ENCODE measurements at regions not wholly inside any gene's neighbourhood (a gene's known extent, or its start where the extent isn't known, plus 50 kb on each side); places are given as distances from the start of the nearest gene placed in this dataset.
A peak's percentile ranks its signal among the peaks of the same experiment; 100 is the strongest.

DNA sequence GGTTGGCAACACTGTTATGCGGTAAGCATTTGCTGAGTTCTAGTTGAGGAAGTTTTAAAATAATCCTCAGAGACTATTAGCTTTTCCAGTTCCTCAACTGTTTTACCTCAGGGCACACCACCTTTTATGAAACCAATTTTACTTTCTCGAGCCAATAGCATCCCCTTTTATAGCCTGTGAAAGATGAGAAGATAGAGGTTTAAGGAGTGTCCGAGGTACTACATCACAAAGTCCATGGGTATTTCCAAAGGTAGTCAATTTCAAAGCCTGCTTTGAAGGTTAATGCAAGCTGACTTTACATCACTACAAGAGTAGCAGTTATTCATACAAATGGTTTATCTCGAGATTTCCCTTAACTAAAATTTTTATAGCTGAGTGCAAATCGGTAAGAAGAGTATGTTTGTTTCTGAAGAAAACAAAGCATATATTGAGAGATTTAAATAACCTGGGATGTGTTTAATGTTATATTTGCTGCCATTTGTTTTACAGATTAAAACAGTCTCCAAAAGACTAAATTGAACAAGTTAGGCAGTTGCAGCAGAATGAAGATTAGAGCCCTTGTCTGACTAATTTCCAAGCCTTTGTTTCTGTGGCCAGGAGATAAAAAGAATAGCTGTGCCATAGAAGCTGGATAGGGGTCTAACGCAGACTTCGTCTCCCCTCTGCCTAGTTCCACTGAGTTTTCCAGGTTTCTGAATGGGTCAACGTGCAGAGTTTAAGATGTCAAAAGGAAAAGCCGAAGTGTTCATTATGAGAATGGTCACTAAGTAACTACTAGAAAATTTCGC, 74.7 kb upstream of the TRPC4 start (continued):
- no peak for TF ChIP-seq EZH2phosphoT487 (IDR thresholded peaks at IDR 0.05; ENCODE audit: unreplicated experiment)
- no peak for TF ChIP-seq ETS1 (IDR thresholded peaks at IDR 0.05)

GRCh38 chr13:37942929-37943328, 73.4 kb upstream of the TRPC4 start:
- Histone ChIP-seq H3F3A (replicated peaks; ENCODE audit: low read depth) (no peaks in the 10 kb centered on the region), H3K4me3 (no peak overlapping the region), H3K9me2 (ENCODE audit: insufficient read depth) (no peaks in the 10 kb centered on the region), H3K27me3 (ENCODE audit: insufficient read depth) (no peaks in the 10 kb centered on the region), H4K20me1 (replicated peaks; ENCODE audit: insufficient read depth) (no peaks in the 10 kb centered on the region), H3K27ac (ENCODE audit: low read depth) (no peak overlapping the region), H3K36me3 (ENCODE audit: insufficient read depth) (no peaks in the 10 kb centered on the region), H3K79me2 (replicated peaks; ENCODE audit: insufficient read depth) (no peaks in the 10 kb centered on the region), H2AFZ (peak overlapping the region; percentile 35; the same call in 1 of the 2 replicates), H3K4me2 (no peak overlapping the region), H3K4me1 (ENCODE audit: insufficient read depth) (no peaks in the 10 kb centered on the region)
- Mint-ChIP-seq H3K9me3 (no peaks in the 10 kb centered on the region), H3K27me3 (ENCODE audit: insufficient read depth, low read depth, poor library complexity) (peaks cover 2% of the 10 kb centered on the region), H3K36me3 (ENCODE audit: low read depth) (no peaks in the 10 kb centered on the region), H3K27ac (no peak overlapping the region), H3K4me3 (no peak overlapping the region), H3K4me1 (no peaks in the 10 kb centered on the region; the same call in 2 of the 3 replicates)
- TF ChIP-seq ZNF114 (CRISPR knock-in tag; IDR thresholded peaks at IDR 0.05) (no peak), CTCF (conservative IDR thresholded peaks at IDR 0.05; ENCODE audit: low read depth in 2 of 2) (no peak), NANOG (IDR thresholded peaks at IDR 0.05; ENCODE audit: borderline replicate concordance) (no peak), CREB1 (CRISPR knock-in tag; IDR thresholded peaks at IDR 0.05; ENCODE audit: low read depth) (no peak), ETS1 (IDR thresholded peaks at IDR 0.05) (no peak), POLR2AphosphoS5 (IDR thresholded peaks at IDR 0.05; ENCODE audit: low read depth) (no peak)
- TF ChIP-seq, protein P1, sequence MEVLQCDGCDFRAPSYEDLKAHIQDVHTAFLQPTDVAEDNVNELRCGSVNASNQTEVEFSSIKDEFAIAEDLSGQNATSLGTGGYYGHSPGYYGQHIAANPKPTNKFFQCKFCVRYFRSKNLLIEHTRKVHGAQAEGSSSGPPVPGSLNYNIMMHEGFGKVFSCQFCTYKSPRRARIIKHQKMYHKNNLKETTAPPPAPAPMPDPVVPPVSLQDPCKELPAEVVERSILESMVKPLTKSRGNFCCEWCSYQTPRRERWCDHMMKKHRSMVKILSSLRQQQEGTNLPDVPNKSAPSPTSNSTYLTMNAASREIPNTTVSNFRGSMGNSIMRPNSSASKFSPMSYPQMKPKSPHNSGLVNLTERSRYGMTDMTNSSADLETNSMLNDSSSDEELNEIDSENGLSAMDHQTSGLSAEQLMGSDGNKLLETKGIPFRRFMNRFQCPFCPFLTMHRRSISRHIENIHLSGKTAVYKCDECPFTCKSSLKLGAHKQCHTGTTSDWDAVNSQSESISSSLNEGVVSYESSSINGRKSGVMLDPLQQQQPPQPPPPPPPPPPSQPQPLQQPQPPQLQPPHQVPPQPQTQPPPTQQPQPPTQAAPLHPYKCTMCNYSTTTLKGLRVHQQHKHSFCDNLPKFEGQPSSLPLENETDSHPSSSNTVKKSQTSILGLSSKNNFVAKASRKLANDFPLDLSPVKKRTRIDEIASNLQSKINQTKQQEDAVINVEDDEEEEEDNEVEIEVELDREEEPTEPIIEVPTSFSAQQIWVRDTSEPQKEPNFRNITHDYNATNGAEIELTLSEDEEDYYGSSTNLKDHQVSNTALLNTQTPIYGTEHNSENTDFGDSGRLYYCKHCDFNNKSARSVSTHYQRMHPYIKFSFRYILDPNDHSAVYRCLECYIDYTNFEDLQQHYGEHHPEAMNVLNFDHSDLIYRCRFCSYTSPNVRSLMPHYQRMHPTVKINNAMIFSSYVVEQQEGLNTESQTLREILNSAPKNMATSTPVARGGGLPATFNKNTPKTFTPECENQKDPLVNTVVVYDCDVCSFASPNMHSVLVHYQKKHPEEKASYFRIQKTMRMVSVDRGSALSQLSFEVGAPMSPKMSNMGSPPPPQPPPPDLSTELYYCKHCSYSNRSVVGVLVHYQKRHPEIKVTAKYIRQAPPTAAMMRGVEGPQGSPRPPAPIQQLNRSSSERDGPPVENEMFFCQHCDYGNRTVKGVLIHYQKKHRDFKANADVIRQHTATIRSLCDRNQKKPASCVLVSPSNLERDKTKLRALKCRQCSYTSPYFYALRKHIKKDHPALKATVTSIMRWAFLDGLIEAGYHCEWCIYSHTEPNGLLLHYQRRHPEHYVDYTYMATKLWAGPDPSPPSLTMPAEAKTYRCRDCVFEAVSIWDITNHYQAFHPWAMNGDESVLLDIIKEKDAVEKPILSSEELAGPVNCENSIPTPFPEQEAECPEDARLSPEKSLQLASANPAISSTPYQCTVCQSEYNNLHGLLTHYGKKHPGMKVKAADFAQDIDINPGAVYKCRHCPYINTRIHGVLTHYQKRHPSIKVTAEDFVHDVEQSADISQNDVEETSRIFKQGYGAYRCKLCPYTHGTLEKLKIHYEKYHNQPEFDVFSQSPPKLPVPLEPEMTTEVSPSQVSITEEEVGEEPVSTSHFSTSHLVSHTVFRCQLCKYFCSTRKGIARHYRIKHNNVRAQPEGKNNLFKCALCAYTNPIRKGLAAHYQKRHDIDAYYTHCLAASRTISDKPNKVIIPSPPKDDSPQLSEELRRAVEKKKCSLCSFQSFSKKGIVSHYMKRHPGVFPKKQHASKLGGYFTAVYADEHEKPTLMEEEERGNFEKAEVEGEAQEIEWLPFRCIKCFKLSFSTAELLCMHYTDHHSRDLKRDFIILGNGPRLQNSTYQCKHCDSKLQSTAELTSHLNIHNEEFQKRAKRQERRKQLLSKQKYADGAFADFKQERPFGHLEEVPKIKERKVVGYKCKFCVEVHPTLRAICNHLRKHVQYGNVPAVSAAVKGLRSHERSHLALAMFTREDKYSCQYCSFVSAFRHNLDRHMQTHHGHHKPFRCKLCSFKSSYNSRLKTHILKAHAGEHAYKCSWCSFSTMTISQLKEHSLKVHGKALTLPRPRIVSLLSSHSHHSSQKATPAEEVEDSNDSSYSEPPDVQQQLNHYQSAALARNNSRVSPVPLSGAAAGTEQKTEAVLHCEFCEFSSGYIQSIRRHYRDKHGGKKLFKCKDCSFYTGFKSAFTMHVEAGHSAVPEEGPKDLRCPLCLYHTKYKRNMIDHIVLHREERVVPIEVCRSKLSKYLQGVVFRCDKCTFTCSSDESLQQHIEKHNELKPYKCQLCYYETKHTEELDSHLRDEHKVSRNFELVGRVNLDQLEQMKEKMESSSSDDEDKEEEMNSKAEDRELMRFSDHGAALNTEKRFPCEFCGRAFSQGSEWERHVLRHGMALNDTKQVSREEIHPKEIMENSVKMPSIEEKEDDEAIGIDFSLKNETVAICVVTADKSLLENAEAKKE (CRISPR knock-in tag; IDR thresholded peaks at IDR 0.05), result no peak
- peak; percentile 62 for ATAC-seq
- no peak for DNase-seq (ENCODE audit: low spot score)
